Testis (tissue), 2 donors: ENCODE measurements at regions not wholly inside any gene's neighbourhood (a gene's known extent, or its start where the extent isn't known, plus 50 kb on each side); places are given as distances from the start of the nearest gene placed in this dataset.

Experiments
- POLR2A ChIP-seq: fragments of 450-650 bp; IDR thresholded peaks from one replicate; pipeline ENCODE4 v1.6.1; 2017; ENCODE audit warnings: antibody characterized with exemption, mild to moderate bottlenecking, moderate library complexity
- TF ChIP-seq, protein P1 (sequence below), 3 experiments: fragments of 450-650 bp in 2 of 3; fragments of 200-600 bp in 1 of 3; sonication (generic) in 1 of 3; IDR thresholded peaks; one replicate each; pipeline ENCODE4 v1.5.1; 2016 to 2019; ENCODE audit warnings: antibody characterized with exemption in 3 of 3, mild to moderate bottlenecking in 2 of 3, moderate library complexity in 1 of 3

DNA sequence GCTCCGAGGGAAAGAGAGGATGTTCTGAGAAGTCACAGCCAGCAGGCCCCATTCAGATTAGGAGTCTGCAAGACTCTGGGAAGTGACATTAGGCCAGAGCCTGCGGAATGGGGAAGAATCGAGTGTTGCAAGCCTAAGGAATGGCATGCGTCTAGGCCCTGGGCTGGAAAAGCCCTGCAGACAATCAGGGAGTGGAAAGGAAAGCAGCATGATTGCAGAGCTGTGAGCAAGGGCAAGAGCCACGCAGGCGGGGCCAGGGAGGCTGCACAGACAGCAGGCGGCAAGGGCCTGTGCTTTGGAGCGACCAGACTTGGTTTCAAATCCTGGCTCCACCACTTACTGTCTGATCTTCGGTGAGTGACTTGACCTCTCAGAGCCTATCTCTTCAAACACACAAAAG lies 118.2 kb downstream of the RRAGC start:
- TF ChIP-seq, protein P1, sequence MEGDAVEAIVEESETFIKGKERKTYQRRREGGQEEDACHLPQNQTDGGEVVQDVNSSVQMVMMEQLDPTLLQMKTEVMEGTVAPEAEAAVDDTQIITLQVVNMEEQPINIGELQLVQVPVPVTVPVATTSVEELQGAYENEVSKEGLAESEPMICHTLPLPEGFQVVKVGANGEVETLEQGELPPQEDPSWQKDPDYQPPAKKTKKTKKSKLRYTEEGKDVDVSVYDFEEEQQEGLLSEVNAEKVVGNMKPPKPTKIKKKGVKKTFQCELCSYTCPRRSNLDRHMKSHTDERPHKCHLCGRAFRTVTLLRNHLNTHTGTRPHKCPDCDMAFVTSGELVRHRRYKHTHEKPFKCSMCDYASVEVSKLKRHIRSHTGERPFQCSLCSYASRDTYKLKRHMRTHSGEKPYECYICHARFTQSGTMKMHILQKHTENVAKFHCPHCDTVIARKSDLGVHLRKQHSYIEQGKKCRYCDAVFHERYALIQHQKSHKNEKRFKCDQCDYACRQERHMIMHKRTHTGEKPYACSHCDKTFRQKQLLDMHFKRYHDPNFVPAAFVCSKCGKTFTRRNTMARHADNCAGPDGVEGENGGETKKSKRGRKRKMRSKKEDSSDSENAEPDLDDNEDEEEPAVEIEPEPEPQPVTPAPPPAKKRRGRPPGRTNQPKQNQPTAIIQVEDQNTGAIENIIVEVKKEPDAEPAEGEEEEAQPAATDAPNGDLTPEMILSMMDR (IDR thresholded peaks at IDR 0.05), result no peak
- TF ChIP-seq POLR2A, result no peak
